GM15510 (cell line): ENCODE measurements at regions not wholly inside any gene's neighbourhood (a gene's known extent, or its start where the extent isn't known, plus 50 kb on each side); places are given as distances from the start of the nearest gene placed in this dataset.

Experiments used
- POLR2A ChIP-seq: IDR thresholded peaks from 3 replicates; pipeline ENCODE4 v1.6.1; 2011; ENCODE audit warnings: borderline replicate concordance; ENCODE audit not compliant: insufficient read length; ENCODE audit errors: extremely low read depth

DNA sequence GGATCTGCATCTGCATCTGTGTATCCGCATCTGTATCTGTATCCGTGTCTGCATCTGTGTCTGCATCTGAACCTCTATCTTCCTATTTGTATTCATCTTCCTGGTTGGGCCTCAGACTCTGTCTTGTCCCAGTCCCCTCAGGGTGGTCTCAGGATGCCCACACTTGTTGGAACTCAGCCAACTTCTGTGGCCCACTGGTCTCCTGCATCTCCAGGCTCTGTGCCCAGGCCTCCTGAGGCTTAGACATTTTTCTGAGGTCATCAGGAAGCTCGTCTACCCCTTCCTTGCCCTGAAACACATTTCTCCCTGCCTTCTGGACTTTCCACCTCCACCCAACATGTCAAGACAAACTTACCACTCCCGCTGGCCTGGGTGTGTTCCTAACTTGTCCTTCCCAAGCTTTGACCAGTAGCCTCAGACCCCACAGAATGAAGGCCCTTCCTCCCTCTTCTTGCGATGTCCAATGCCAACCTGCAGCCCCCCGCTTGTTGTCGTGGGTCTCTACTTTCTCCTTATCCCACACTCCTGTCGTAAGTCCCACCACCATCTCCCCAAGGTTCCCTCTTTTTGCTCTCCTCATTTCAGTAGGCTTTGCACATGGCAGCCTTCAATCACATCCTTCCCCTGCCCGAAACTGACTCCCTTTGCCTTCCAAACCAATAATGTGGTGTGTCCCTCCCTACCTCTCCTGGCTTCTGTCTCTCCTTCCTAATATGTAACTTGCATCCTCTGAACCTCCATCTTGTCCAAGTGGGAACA is 176.5 kb downstream of the DLL1 start:
- no peak for TF ChIP-seq POLR2A

GRCh38 chr6:170113141-170113540 is 177.7 kb downstream of the DLL1 start:
- no peak for TF ChIP-seq POLR2A

GRCh38 chr6:170112583-170112860 is 178.4 kb downstream of the DLL1 start:
- no peak for TF ChIP-seq POLR2A

- TF ChIP-seq POLR2A = no peak
Measured at GRCh38 chr6:170111816-170112582, 178.9 kb downstream of the DLL1 start.

DNA sequence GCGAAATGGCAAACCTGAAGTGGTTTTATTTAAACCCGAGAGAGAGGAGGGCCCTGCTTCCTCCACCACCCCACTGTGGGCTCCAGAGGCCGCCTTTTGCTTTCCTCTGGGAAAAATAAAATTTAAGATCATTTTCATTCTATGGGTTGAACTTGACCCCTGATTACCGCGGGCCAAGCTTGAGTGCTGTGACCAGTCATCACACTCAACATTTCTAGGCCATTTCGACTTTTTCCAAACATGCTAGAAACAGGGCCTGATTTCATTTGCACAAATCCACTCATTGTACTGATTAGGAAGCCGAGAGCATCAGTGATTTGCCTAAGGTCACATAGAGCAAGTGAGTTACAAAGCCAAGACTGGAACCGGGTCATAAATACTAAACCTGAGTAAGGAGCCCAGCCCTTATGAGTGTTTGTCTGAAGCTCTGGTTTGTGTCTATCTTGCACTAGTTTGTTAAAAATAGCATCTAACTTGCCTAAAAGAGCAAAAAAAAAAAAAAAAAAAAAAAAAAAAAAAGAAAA is 179.7 kb downstream of the DLL1 start:
- no peak for TF ChIP-seq POLR2A

- no peak for TF ChIP-seq POLR2A
Measured at GRCh38 chr6:170110201-170111140, 180.4 kb downstream of the DLL1 start.

GRCh38 chr6:170108890-170109587 is 181.8 kb downstream of the DLL1 start:
- no peak for TF ChIP-seq POLR2A

DNA sequence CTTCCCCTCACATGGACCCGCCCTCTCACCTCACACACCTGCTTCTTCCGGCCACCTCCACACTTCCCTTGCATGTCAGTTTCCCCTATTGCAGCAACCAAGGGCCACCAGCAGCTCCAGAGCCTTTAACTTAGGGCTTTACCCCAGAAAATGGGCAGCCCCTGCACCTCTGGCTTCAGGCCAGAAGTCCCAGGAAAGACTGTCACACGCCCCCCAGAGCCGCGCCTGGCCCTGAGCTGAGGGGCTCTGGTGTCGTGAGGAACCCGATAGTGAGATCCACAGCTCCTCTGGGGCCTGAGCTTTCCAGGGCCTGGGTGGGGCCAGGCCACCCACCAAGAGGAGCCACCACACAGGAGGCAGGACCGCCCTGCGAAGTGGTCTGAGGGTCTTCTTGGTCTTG is 182.4 kb downstream of the DLL1 start:
- TF ChIP-seq POLR2A = no peak

- no peak for TF ChIP-seq POLR2A
Measured at GRCh38 chr6:170107606-170108222, 183.2 kb downstream of the DLL1 start.

- no peak for TF ChIP-seq POLR2A
Measured at GRCh38 chr6:170106906-170107525, 183.9 kb downstream of the DLL1 start.

DNA sequence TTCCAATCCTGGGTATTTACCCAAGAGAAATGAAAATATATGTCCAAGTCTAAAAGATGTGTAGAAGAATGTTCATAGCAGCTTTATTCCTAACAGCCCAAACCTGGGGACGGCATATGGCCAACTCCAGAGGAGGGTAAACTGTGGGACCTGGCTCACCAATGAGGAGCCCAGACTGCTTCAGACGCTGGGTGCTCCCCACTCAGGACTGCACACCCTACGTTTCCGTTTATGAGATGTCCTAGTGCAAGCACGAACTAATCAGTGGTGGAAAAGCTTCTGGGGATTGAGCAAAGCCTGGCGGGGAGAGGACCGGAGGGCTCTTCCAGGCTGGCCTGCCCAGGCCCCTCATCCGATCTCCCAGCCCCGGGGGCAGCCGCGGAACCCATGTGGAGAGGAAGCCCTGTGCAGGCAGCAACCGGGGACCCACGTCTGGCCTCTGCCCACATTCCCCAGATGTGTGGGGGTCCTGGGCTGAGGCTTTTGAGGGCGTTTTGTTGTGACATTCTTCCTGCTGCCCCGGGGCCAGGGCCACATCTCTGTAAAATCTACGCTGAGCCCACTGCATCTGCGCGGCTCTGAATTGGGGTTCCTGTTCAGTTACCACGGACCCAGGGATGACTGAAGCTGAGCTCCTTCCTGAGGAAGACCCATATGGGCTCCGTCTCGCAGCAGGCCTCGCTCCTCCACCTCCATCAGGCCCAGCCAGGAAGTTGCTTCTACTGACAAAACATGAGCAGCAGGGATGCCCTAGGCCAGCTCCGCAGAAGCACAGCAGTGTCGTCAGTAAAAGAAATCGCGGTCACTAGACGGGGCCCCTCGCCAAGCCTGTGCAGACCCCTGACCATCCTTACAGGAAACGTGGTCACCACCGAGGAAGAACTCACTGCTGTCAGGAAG is 188.0 kb downstream of the DLL1 start:
- no peak for TF ChIP-seq POLR2A

GRCh38 chr6:170102038-170102437 is 188.8 kb downstream of the DLL1 start:
- TF ChIP-seq POLR2A = no peak
